ENCODE measurements at regions not wholly inside any gene's neighbourhood (a gene's known extent, or its start where the extent isn't known, plus 50 kb on each side); places are given as distances from the start of the nearest gene placed in this dataset.

- DNase-seq (ENCODE audit: low read depth in 3 of 3), result no peak
These were observed 420.3 kb downstream of the XYLT1 start for GRCh38 chr16:17050468-17050867.
